ENCODE measurements at regions not wholly inside any gene's neighbourhood (a gene's known extent, or its start where the extent isn't known, plus 50 kb on each side); places are given as distances from the start of the nearest gene placed in this dataset.
A peak's percentile ranks its signal among the peaks of the same experiment; 100 is the strongest.

DNA sequence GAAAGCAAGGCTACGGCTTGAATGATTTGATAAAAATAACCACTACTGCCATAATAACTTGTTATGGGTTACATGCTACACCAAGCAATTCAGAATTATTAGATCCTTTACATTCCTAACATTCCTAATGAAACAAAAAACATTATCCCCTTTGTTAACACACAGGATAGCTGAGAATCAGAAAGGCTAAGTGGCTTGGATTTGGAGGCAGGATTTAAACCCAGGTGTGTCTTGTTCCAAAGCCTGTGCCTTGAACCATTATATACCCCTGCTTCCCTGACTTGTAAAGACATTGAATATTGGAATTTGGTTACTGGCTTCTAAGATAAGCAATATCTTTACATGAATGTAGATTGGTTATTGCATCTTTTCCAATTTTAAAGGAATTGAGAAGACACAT, 417.1 kb upstream of the GOLIM4 start:
- WGBS, 2 donors: 65 to 68% methylated on average over 1 of the region's 1 CpG
- Histone ChIP-seq H3K9me3 (no peaks in the 10 kb centered on the region), H3K4me1 (no peaks in the 10 kb centered on the region), H3K27me3 (no peaks in the 10 kb centered on the region), H3K27ac (no peak overlapping the region), H3K4me3 (no peak overlapping the region), H3K36me3 (ENCODE audit: low read depth, missing control alignments) (no peaks in the 10 kb centered on the region)
- no peak for DNase-seq
- intact Hi-C loops (cut with DNase I; ENCODE audit: low total_unique reads): no loop called here
- TF ChIP-seq, protein P1, sequence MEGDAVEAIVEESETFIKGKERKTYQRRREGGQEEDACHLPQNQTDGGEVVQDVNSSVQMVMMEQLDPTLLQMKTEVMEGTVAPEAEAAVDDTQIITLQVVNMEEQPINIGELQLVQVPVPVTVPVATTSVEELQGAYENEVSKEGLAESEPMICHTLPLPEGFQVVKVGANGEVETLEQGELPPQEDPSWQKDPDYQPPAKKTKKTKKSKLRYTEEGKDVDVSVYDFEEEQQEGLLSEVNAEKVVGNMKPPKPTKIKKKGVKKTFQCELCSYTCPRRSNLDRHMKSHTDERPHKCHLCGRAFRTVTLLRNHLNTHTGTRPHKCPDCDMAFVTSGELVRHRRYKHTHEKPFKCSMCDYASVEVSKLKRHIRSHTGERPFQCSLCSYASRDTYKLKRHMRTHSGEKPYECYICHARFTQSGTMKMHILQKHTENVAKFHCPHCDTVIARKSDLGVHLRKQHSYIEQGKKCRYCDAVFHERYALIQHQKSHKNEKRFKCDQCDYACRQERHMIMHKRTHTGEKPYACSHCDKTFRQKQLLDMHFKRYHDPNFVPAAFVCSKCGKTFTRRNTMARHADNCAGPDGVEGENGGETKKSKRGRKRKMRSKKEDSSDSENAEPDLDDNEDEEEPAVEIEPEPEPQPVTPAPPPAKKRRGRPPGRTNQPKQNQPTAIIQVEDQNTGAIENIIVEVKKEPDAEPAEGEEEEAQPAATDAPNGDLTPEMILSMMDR (IDR thresholded peaks at IDR 0.05): no peak
- TF ChIP-seq POLR2A (IDR thresholded peaks at IDR 0.05): no peak

DNA sequence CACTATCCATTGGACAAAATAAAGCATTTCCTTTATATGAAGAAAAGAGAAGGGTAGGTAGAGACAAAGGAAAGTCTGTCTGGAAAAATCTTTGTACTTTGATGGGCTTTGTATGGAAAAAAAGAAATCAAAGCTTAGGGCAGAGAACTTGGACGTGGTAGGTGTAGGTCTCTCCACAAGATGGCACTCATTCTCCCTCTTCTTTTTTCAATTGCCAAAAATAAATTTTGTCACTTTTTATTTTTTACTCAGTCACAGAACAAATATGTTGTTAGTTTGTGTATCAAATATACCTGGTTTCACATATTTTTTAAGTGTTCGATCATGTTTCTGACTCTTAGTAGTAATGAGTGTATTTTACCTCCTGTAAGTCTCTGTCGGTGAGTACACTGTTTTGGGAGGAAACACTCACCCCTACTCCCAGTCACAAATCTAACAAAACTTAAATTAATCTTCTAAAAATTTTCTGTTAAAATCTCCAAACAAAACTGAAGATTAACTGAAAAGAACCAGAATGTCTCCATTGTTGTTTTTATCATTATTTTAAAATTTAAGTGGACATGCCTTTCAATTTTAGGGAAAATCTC, 415.8 kb upstream of the GOLIM4 start:
- Histone ChIP-seq H3K27me3 (no peaks in the 10 kb centered on the region), H3K27ac (no peak overlapping the region), H3K4me1 (no peaks in the 10 kb centered on the region), H3K4me3 (no peak overlapping the region), H3K9me3 (no peaks in the 10 kb centered on the region), H3K36me3 (ENCODE audit: low read depth, missing control alignments) (no peaks in the 10 kb centered on the region)
- DNase-seq: no peak
- intact Hi-C loops (cut with DNase I; ENCODE audit: low total_unique reads): no loop called here
- no peak for TF ChIP-seq POLR2A (IDR thresholded peaks at IDR 0.05)
- TF ChIP-seq, protein P1 (IDR thresholded peaks at IDR 0.05): peak in 1 of 3 experiments; percentile 26
- WGBS, 2 donors: 69 to 79% methylated on average over 3 of the region's 3 CpGs

DNA sequence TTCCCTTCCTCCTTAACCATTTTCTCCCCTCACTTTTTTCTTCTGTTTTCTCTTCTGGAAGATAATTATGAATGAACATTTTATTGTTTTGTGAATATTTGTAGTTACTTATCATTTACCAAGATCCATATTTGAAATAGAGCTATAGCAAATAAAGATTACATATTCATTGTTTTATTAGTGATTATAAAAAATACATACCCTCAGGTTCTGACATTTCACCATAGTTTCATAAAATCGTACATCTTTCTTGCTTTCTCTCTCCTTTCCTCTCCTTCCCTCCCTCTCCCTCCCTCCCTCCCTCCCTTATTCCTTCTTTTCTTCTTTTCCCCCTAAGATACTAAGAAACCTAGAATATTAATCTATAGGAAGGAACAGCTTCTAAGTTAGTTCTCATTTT, 410.9 kb upstream of the GOLIM4 start:
- 64 to 69% methylated on average over 1 of the region's 1 CpG for WGBS, 2 donors
- H3K4me1 ChIP-seq: no peaks in the 10 kb centered on the region
- TF ChIP-seq POLR2A (IDR thresholded peaks at IDR 0.05): no peak
- intact Hi-C loops (cut with DNase I; ENCODE audit: low total_unique reads): no loop called here
- H3K4me3 ChIP-seq: no peak overlapping the region
- no peaks in the 10 kb centered on the region for H3K9me3 ChIP-seq
- H3K27ac ChIP-seq: no peak overlapping the region
- DNase-seq: no peak
- no peaks in the 10 kb centered on the region for H3K36me3 ChIP-seq (ENCODE audit: low read depth, missing control alignments)
- no peaks in the 10 kb centered on the region for H3K27me3 ChIP-seq

DNA sequence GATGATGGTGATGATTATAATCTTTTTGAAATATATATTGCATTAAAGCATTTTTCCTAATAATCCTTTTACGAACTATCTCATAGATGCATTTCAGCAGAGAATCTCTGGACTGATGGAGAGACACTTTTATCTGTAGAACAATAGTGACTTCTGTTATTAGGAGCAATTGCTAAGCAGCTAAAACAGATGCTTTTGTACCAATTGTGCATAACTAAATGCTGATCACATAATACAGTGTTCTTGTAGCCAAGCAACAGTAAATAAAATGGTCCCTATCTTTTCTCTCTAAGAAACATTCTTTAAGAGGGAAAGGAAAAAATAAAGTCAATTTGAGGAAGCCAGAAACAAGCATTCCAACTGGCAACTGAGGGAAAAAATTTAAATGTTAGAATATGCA, 405.8 kb upstream of the GOLIM4 start:
- no peak overlapping the region for H3K27ac ChIP-seq
- intact Hi-C loops (cut with DNase I; ENCODE audit: low total_unique reads): no loop called here
- no peak overlapping the region for H3K4me3 ChIP-seq
- no peaks in the 10 kb centered on the region for H3K4me1 ChIP-seq
- no peaks in the 10 kb centered on the region for H3K36me3 ChIP-seq (ENCODE audit: low read depth, missing control alignments)
- WGBS, 2 donors: 78 to 92% methylated on average over 1 of the region's 1 CpG
- no peaks in the 10 kb centered on the region for H3K27me3 ChIP-seq
- DNase-seq: no peak
- TF ChIP-seq POLR2A (IDR thresholded peaks at IDR 0.05): no peak
- TF ChIP-seq, protein P1 (IDR thresholded peaks at IDR 0.05): no peak
- H3K9me3 ChIP-seq: no peaks in the 10 kb centered on the region

DNA sequence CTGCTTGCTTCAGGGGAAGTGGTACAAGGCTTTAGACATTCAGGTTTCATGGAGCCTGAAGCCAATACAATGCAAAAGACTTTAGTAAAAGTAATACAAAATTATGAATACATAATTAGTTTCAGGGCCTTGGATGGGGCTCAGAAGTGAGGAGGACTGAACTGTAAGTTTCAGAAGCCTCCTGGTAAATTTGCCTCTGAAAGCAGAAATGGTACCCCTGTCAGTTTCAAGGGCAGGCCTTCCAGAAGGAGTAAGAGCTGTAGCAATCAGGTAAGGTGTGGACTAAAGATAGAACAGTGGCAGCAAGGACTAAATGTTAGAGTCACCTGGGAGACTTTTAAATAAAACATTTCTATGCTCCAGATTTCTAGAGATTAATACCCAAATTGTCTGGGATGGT, 402.5 kb upstream of the GOLIM4 start:
- H3K4me1 ChIP-seq: no peaks in the 10 kb centered on the region
- intact Hi-C loops (cut with DNase I; ENCODE audit: low total_unique reads): no loop called here
- TF ChIP-seq, protein P1 (IDR thresholded peaks at IDR 0.05): no peak
- TF ChIP-seq POLR2A (IDR thresholded peaks at IDR 0.05): no peak
- no peaks in the 10 kb centered on the region for H3K36me3 ChIP-seq (ENCODE audit: low read depth, missing control alignments)
- no peak for DNase-seq
- H3K27ac ChIP-seq: no peak overlapping the region
- no peaks in the 10 kb centered on the region for H3K27me3 ChIP-seq
- H3K9me3 ChIP-seq: no peaks in the 10 kb centered on the region
- H3K4me3 ChIP-seq: no peak overlapping the region

All from testis (tissue), 2 donors.